SK-N-SH treated with all-trans-retinoic acid at 6 μM for 48 hours (cell line): ENCODE measurements at regions not wholly inside any gene's neighbourhood (a gene's known extent, or its start where the extent isn't known, plus 50 kb on each side); places are given as distances from the start of the nearest gene placed in this dataset.

Experiments
- ATAC-seq: fragments of 200-7000 bp; cut with Tn5 transposase; 3 replicates; pipeline ENCODE4 v1.9.1; 2020; ENCODE audit warnings: mild to moderate bottlenecking, moderate library complexity
- ARNTL ChIP-seq: fragments of 450-650 bp; formaldehyde crosslinking; IDR thresholded peaks from 2 replicates; pipeline ENCODE4 v1.5.0; 2020; ENCODE audit warnings: low read depth, mild to moderate bottlenecking, moderate library complexity, borderline replicate concordance
- BACH2 ChIP-seq: fragments of 250-450 bp; sonication (Bioruptor Pico); IDR thresholded peaks from 2 replicates; pipeline ENCODE4 v1.9.0; 2021; ENCODE audit warnings: mild to moderate bottlenecking, borderline replicate concordance
- CSDC2 ChIP-seq: fragments of 250-450 bp; sonication (Bioruptor Pico); IDR thresholded peaks from 2 replicates; pipeline ENCODE4 v1.5.0; 2020; ENCODE audit warnings: mild to moderate bottlenecking, moderate library complexity
- CSRNP3 ChIP-seq: fragments of 250-450 bp; sonication (Bioruptor Pico); IDR thresholded peaks from 2 replicates; pipeline ENCODE4 v1.5.1; 2021; ENCODE audit warnings: mild to moderate bottlenecking, moderate library complexity
- ESRRG ChIP-seq: fragments of 250-450 bp; sonication (Bioruptor Pico); IDR thresholded peaks from 2 replicates; pipeline ENCODE4 v1.6.1; 2021; ENCODE audit warnings: mild to moderate bottlenecking
- GLIS3 ChIP-seq: fragments of 250-450 bp; sonication (Bioruptor Pico); IDR thresholded peaks from 2 replicates; pipeline ENCODE4 v1.5.0; 2020; ENCODE audit warnings: mild to moderate bottlenecking, moderate library complexity
- ISL1 ChIP-seq: fragments of 250-450 bp; sonication (Bioruptor Pico); IDR thresholded peaks from 2 replicates; pipeline ENCODE4 v2.1.2; 2022; ENCODE audit warnings: mild to moderate bottlenecking, moderate library complexity
- OSR1 ChIP-seq: fragments of 250-450 bp; sonication (Bioruptor Pico); IDR thresholded peaks from 2 replicates; pipeline ENCODE4 v1.8.0; 2022; ENCODE audit warnings: moderate library complexity, mild to moderate bottlenecking, inconsistent platforms
- POU6F1 ChIP-seq: fragments of 250-450 bp; sonication (Bioruptor Pico); IDR thresholded peaks from 2 replicates; pipeline ENCODE4 v1.8.0; 2021; ENCODE audit warnings: low read depth, mild to moderate bottlenecking, moderate library complexity, borderline replicate concordance
- RARB ChIP-seq: fragments of 250-450 bp; sonication (Bioruptor Pico); IDR thresholded peaks from 2 replicates; pipeline ENCODE4 v1.8.0; 2021; ENCODE audit warnings: mild to moderate bottlenecking, moderate library complexity
- SNAI2 ChIP-seq: fragments of 250-450 bp; sonication (Bioruptor Pico); IDR thresholded peaks from 2 replicates; pipeline ENCODE4 v1.5.0; 2020; ENCODE audit warnings: mild to moderate bottlenecking, moderate library complexity
- TOX ChIP-seq: fragments of 250-450 bp; sonication (Bioruptor Pico); IDR thresholded peaks from 2 replicates; pipeline ENCODE4 v1.8.0; 2021; ENCODE audit warnings: mild to moderate bottlenecking, moderate library complexity, borderline replicate concordance
- TSHZ2 ChIP-seq: fragments of 250-450 bp; sonication (Bioruptor Pico); IDR thresholded peaks from 2 replicates; pipeline ENCODE4 v1.5.0; 2020; ENCODE audit warnings: mild to moderate bottlenecking, moderate library complexity
- ZFP3 ChIP-seq: fragments of 250-450 bp; sonication (Bioruptor Pico); IDR thresholded peaks from 2 replicates; pipeline ENCODE4 v1.5.0; 2020; ENCODE audit warnings: mild to moderate bottlenecking, moderate library complexity
- ZFP30 ChIP-seq: fragments of 450-650 bp; formaldehyde crosslinking; IDR thresholded peaks from 2 replicates; pipeline ENCODE4 v1.5.0; 2022; ENCODE audit warnings: mild to moderate bottlenecking, moderate library complexity
- ZNF70 ChIP-seq: fragments of 450-650 bp; formaldehyde crosslinking; IDR thresholded peaks from 2 replicates; pipeline ENCODE4 v1.5.0; 2020; ENCODE audit warnings: mild to moderate bottlenecking, moderate library complexity
- ZNF8 ChIP-seq: fragments of 450-650 bp; formaldehyde crosslinking; IDR thresholded peaks from 2 replicates; pipeline ENCODE4 v1.5.0; 2020; ENCODE audit warnings: mild to moderate bottlenecking, moderate library complexity
- TF ChIP-seq, protein P1 (sequence below): fragments of 250-450 bp; sonication (Bioruptor Pico); IDR thresholded peaks from 2 replicates; pipeline ENCODE4 v1.8.0; 2020; ENCODE audit warnings: mild to moderate bottlenecking, moderate library complexity, borderline replicate concordance

DNA sequence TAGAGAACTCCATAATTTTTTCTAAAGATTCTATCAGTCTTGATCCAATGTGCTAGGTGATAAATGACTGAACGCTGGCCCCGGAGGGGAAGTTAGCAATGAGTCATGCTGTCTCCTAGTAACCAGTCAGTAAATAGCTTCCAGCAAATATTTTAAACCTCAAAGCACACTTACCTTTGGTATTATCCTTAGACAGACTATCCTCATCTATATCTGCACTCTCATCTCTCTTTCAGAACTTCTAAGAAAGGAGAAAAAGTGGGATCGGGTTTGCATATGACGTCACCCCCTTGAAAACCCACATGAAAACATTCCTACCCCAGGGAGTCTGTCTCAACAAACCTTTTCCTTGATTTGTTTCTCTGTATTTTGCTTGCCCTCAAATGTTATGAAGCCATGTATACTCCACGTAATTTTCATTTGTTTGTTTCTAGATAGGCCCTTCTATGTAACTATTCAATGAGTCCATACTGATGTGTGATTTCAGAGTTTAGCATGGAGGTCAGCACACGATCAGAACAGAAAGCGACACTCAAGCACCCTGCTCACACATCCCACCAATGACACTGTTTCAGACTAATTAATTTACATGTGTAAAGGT lies 174.9 kb upstream of the NRP1 start (continued):
- TF ChIP-seq TSHZ2 (CRISPR knock-in tag), result no peak

GRCh38 chr10:33507662-33508425 lies 173.4 kb upstream of the NRP1 start:
- no peak for ATAC-seq
- no peak for TF ChIP-seq TOX (CRISPR knock-in tag)
- TF ChIP-seq ZFP3 (CRISPR knock-in tag), result no peak
- TF ChIP-seq OSR1 (CRISPR knock-in tag), result no peak
- TF ChIP-seq POU6F1 (CRISPR knock-in tag), result no peak
- TF ChIP-seq CSRNP3, result no peak

GRCh38 chr10:33506838-33507661 lies 172.6 kb upstream of the NRP1 start:
- no peak for ATAC-seq
- TF ChIP-seq, protein P1, sequence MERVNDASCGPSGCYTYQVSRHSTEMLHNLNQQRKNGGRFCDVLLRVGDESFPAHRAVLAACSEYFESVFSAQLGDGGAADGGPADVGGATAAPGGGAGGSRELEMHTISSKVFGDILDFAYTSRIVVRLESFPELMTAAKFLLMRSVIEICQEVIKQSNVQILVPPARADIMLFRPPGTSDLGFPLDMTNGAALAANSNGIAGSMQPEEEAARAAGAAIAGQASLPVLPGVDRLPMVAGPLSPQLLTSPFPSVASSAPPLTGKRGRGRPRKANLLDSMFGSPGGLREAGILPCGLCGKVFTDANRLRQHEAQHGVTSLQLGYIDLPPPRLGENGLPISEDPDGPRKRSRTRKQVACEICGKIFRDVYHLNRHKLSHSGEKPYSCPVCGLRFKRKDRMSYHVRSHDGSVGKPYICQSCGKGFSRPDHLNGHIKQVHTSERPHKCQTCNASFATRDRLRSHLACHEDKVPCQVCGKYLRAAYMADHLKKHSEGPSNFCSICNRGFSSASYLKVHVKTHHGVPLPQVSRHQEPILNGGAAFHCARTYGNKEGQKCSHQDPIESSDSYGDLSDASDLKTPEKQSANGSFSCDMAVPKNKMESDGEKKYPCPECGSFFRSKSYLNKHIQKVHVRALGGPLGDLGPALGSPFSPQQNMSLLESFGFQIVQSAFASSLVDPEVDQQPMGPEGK (CRISPR knock-in tag), result no peak
- TF ChIP-seq SNAI2 (CRISPR knock-in tag) (no peak), CSDC2 (CRISPR knock-in tag) (no peak), ARNTL (no peak), ZNF70 (no peak), ZNF8 (CRISPR knock-in tag) (no peak), ISL1 (CRISPR knock-in tag) (no peak), TSHZ2 (CRISPR knock-in tag) (no peak), GLIS3 (CRISPR knock-in tag) (no peak), BACH2 (CRISPR knock-in tag) (no peak), ESRRG (CRISPR knock-in tag) (no peak), RARB (CRISPR knock-in tag) (no peak), ZFP30 (CRISPR knock-in tag) (no peak), POU6F1 (CRISPR knock-in tag) (no peak), CSRNP3 (no peak), ZFP3 (CRISPR knock-in tag) (no peak)
